ENCODE measurements at regions not wholly inside any gene's neighbourhood (a gene's known extent, or its start where the extent isn't known, plus 50 kb on each side); places are given as distances from the start of the nearest gene placed in this dataset.

DNA sequence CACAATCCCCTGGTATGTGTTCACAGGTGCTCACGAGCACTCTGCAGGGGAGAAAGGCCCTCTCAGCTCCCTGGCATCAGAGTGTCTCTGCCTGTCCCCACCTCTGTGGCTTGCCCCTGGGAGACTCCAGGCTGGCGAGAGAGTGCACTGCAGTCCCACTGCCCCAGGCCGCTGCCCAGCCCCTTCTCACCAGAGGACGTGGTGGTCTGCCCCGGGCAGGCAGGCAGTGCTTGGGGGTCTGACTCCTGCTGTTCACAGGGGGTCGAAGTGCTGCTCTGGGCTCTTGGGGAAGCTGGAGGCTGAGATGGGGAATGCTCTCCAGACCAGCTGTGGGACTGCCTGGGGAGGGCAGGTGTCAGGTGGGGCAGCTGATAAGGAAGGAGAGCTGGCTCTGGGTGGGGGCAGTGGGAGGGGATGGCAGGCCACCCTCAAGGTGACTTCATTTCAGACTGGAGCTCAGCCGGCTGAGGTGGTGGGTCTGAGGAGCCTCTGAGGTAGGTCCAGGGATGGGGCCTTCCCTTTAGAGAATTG, 151.0 kb upstream of the B3GAT1 start:
- POLR2A ChIA-PET, result no interaction called here
- no peak overlapping the region for H3K27ac Mint-ChIP-seq
- ATAC-seq (no peak), DNase-seq (ENCODE audit: low spot score) (no peak)
- no peaks in the 10 kb centered on the region for H3K36me3 Mint-ChIP-seq
- no peaks in the 10 kb centered on the region for H3K27me3 Mint-ChIP-seq (ENCODE audit: low read depth)
- H3K9me3 Mint-ChIP-seq, result no peaks in the 10 kb centered on the region
- H3K4me1 Mint-ChIP-seq, result peaks cover 20% of the 10 kb centered on the region
- H3K4me3 Mint-ChIP-seq, result no peak overlapping the region
- TF ChIP-seq ELF4 (CRISPR knock-in tag; IDR thresholded peaks at IDR 0.05; ENCODE audit: low read depth), result no peak
- TF ChIP-seq, protein P1, sequence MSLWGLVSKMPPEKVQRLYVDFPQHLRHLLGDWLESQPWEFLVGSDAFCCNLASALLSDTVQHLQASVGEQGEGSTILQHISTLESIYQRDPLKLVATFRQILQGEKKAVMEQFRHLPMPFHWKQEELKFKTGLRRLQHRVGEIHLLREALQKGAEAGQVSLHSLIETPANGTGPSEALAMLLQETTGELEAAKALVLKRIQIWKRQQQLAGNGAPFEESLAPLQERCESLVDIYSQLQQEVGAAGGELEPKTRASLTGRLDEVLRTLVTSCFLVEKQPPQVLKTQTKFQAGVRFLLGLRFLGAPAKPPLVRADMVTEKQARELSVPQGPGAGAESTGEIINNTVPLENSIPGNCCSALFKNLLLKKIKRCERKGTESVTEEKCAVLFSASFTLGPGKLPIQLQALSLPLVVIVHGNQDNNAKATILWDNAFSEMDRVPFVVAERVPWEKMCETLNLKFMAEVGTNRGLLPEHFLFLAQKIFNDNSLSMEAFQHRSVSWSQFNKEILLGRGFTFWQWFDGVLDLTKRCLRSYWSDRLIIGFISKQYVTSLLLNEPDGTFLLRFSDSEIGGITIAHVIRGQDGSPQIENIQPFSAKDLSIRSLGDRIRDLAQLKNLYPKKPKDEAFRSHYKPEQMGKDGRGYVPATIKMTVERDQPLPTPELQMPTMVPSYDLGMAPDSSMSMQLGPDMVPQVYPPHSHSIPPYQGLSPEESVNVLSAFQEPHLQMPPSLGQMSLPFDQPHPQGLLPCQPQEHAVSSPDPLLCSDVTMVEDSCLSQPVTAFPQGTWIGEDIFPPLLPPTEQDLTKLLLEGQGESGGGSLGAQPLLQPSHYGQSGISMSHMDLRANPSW (CRISPR knock-in tag; conservative IDR thresholded peaks at IDR 0.05; ENCODE audit: low read depth), result no peak
- TF ChIP-seq, protein P2, sequence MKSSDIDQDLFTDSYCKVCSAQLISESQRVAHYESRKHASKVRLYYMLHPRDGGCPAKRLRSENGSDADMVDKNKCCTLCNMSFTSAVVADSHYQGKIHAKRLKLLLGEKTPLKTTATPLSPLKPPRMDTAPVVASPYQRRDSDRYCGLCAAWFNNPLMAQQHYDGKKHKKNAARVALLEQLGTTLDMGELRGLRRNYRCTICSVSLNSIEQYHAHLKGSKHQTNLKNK (CRISPR knock-in tag; IDR thresholded peaks at IDR 0.05), result no peak
- TF ChIP-seq, protein P3, sequence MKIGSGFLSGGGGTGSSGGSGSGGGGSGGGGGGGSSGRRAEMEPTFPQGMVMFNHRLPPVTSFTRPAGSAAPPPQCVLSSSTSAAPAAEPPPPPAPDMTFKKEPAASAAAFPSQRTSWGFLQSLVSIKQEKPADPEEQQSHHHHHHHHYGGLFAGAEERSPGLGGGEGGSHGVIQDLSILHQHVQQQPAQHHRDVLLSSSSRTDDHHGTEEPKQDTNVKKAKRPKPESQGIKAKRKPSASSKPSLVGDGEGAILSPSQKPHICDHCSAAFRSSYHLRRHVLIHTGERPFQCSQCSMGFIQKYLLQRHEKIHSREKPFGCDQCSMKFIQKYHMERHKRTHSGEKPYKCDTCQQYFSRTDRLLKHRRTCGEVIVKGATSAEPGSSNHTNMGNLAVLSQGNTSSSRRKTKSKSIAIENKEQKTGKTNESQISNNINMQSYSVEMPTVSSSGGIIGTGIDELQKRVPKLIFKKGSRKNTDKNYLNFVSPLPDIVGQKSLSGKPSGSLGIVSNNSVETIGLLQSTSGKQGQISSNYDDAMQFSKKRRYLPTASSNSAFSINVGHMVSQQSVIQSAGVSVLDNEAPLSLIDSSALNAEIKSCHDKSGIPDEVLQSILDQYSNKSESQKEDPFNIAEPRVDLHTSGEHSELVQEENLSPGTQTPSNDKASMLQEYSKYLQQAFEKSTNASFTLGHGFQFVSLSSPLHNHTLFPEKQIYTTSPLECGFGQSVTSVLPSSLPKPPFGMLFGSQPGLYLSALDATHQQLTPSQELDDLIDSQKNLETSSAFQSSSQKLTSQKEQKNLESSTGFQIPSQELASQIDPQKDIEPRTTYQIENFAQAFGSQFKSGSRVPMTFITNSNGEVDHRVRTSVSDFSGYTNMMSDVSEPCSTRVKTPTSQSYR (CRISPR knock-in tag; IDR thresholded peaks at IDR 0.05), result no peak
- TF ChIP-seq RELA (CRISPR knock-in tag; IDR thresholded peaks at IDR 0.05; ENCODE audit: borderline replicate concordance), result no peak
- TF ChIP-seq, protein P4, sequence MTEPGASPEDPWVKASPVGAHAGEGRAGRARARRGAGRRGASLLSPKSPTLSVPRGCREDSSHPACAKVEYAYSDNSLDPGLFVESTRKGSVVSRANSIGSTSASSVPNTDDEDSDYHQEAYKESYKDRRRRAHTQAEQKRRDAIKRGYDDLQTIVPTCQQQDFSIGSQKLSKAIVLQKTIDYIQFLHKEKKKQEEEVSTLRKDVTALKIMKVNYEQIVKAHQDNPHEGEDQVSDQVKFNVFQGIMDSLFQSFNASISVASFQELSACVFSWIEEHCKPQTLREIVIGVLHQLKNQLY (CRISPR knock-in tag; IDR thresholded peaks at IDR 0.05), result no peak
- TF ChIP-seq, protein P5, sequence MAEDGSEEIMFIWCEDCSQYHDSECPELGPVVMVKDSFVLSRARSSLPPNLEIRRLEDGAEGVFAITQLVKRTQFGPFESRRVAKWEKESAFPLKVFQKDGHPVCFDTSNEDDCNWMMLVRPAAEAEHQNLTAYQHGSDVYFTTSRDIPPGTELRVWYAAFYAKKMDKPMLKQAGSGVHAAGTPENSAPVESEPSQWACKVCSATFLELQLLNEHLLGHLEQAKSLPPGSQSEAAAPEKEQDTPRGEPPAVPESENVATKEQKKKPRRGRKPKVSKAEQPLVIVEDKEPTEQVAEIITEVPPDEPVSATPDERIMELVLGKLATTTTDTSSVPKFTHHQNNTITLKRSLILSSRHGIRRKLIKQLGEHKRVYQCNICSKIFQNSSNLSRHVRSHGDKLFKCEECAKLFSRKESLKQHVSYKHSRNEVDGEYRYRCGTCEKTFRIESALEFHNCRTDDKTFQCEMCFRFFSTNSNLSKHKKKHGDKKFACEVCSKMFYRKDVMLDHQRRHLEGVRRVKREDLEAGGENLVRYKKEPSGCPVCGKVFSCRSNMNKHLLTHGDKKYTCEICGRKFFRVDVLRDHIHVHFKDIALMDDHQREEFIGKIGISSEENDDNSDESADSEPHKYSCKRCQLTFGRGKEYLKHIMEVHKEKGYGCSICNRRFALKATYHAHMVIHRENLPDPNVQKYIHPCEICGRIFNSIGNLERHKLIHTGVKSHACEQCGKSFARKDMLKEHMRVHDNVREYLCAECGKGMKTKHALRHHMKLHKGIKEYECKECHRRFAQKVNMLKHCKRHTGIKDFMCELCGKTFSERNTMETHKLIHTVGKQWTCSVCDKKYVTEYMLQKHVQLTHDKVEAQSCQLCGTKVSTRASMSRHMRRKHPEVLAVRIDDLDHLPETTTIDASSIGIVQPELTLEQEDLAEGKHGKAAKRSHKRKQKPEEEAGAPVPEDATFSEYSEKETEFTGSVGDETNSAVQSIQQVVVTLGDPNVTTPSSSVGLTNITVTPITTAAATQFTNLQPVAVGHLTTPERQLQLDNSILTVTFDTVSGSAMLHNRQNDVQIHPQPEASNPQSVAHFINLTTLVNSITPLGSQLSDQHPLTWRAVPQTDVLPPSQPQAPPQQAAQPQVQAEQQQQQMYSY (CRISPR knock-in tag; IDR thresholded peaks at IDR 0.05), result no peak
- TF ChIP-seq, protein P6, sequence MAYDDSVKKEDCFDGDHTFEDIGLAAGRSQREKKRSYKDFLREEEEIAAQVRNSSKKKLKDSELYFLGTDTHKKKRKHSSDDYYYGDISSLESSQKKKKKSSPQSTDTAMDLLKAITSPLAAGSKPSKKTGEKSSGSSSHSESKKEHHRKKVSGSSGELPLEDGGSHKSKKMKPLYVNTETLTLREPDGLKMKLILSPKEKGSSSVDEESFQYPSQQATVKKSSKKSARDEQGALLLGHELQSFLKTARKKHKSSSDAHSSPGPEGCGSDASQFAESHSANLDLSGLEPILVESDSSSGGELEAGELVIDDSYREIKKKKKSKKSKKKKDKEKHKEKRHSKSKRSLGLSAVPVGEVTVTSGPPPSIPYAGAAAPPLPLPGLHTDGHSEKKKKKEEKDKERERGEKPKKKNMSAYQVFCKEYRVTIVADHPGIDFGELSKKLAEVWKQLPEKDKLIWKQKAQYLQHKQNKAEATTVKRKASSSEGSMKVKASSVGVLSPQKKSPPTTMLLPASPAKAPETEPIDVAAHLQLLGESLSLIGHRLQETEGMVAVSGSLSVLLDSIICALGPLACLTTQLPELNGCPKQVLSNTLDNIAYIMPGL (CRISPR knock-in tag; IDR thresholded peaks at IDR 0.05), result no peak
- no peak for TF ChIP-seq GTF2I (CRISPR knock-in tag; conservative IDR thresholded peaks at IDR 0.05)
- TF ChIP-seq, protein P7, sequence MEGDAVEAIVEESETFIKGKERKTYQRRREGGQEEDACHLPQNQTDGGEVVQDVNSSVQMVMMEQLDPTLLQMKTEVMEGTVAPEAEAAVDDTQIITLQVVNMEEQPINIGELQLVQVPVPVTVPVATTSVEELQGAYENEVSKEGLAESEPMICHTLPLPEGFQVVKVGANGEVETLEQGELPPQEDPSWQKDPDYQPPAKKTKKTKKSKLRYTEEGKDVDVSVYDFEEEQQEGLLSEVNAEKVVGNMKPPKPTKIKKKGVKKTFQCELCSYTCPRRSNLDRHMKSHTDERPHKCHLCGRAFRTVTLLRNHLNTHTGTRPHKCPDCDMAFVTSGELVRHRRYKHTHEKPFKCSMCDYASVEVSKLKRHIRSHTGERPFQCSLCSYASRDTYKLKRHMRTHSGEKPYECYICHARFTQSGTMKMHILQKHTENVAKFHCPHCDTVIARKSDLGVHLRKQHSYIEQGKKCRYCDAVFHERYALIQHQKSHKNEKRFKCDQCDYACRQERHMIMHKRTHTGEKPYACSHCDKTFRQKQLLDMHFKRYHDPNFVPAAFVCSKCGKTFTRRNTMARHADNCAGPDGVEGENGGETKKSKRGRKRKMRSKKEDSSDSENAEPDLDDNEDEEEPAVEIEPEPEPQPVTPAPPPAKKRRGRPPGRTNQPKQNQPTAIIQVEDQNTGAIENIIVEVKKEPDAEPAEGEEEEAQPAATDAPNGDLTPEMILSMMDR (IDR thresholded peaks at IDR 0.05), result no peak
- no peak for TF ChIP-seq ZNF671 (CRISPR knock-in tag; IDR thresholded peaks at IDR 0.05)
- TF ChIP-seq, protein P8, sequence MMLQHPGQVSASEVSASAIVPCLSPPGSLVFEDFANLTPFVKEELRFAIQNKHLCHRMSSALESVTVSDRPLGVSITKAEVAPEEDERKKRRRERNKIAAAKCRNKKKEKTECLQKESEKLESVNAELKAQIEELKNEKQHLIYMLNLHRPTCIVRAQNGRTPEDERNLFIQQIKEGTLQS (CRISPR knock-in tag; conservative IDR thresholded peaks at IDR 0.05), result no peak
- no peak for TF ChIP-seq KAT7 (CRISPR knock-in tag; IDR thresholded peaks at IDR 0.05; ENCODE audit: borderline replicate concordance)
- TF ChIP-seq, protein P9, sequence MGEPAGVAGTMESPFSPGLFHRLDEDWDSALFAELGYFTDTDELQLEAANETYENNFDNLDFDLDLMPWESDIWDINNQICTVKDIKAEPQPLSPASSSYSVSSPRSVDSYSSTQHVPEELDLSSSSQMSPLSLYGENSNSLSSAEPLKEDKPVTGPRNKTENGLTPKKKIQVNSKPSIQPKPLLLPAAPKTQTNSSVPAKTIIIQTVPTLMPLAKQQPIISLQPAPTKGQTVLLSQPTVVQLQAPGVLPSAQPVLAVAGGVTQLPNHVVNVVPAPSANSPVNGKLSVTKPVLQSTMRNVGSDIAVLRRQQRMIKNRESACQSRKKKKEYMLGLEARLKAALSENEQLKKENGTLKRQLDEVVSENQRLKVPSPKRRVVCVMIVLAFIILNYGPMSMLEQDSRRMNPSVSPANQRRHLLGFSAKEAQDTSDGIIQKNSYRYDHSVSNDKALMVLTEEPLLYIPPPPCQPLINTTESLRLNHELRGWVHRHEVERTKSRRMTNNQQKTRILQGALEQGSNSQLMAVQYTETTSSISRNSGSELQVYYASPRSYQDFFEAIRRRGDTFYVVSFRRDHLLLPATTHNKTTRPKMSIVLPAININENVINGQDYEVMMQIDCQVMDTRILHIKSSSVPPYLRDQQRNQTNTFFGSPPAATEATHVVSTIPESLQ (CRISPR knock-in tag; IDR thresholded peaks at IDR 0.05), result no peak
- TF ChIP-seq PRRX2 (CRISPR knock-in tag; IDR thresholded peaks at IDR 0.05), result no peak
- no peak for TF ChIP-seq ZNF219 (CRISPR knock-in tag; IDR thresholded peaks at IDR 0.05; ENCODE audit: borderline replicate concordance)
- no peak for TF ChIP-seq FOXJ3 (CRISPR knock-in tag; IDR thresholded peaks at IDR 0.05; ENCODE audit: borderline replicate concordance)
- no peak for TF ChIP-seq NR1H2 (CRISPR knock-in tag; IDR thresholded peaks at IDR 0.05)
- TF ChIP-seq JAZF1 (CRISPR knock-in tag; IDR thresholded peaks at IDR 0.05), result no peak
- CTCF ChIA-PET, result interaction anchor here (0.6 kb wide), 1 partner anchor 28 kb away, joined by 3 read pairs; no protein-coding TSS in a partner anchor

All from WTC11 (cell line).